ENCODE measurements at regions not wholly inside any gene's neighbourhood (a gene's known extent, or its start where the extent isn't known, plus 50 kb on each side); places are given as distances from the start of the nearest gene placed in this dataset.

DNA sequence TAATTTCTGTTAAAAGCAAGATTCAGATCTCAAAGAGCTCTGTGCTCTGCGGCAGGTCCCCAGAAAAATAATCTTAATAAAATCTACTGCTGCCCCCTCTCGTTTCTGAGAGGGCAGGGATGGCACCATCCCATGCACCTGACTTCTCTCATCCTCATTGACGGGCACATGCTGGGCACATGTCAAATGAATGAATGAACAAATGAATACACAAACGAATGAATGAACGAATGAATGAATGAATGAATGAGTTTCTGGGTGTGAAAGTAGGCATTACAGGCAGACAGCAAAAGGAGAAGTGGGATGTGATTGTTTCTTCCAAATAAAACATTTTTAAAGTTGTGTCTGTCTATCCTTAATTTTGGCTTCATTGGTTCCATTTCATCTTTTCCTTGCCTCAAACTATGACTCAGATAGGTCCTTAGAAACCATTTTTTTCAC, 398.1 kb upstream of the PRKCQ start:
- no peak for DNase-seq (ENCODE audit: low read depth)
- no peak overlapping the region for H3K4me3 ChIP-seq (ENCODE audit: low read depth, low read length)
- TF ChIP-seq, protein P1, sequence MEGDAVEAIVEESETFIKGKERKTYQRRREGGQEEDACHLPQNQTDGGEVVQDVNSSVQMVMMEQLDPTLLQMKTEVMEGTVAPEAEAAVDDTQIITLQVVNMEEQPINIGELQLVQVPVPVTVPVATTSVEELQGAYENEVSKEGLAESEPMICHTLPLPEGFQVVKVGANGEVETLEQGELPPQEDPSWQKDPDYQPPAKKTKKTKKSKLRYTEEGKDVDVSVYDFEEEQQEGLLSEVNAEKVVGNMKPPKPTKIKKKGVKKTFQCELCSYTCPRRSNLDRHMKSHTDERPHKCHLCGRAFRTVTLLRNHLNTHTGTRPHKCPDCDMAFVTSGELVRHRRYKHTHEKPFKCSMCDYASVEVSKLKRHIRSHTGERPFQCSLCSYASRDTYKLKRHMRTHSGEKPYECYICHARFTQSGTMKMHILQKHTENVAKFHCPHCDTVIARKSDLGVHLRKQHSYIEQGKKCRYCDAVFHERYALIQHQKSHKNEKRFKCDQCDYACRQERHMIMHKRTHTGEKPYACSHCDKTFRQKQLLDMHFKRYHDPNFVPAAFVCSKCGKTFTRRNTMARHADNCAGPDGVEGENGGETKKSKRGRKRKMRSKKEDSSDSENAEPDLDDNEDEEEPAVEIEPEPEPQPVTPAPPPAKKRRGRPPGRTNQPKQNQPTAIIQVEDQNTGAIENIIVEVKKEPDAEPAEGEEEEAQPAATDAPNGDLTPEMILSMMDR (IDR thresholded peaks at IDR 0.05; ENCODE audit: low read depth, low read length, missing control alignments): peak; percentile 4

DNA sequence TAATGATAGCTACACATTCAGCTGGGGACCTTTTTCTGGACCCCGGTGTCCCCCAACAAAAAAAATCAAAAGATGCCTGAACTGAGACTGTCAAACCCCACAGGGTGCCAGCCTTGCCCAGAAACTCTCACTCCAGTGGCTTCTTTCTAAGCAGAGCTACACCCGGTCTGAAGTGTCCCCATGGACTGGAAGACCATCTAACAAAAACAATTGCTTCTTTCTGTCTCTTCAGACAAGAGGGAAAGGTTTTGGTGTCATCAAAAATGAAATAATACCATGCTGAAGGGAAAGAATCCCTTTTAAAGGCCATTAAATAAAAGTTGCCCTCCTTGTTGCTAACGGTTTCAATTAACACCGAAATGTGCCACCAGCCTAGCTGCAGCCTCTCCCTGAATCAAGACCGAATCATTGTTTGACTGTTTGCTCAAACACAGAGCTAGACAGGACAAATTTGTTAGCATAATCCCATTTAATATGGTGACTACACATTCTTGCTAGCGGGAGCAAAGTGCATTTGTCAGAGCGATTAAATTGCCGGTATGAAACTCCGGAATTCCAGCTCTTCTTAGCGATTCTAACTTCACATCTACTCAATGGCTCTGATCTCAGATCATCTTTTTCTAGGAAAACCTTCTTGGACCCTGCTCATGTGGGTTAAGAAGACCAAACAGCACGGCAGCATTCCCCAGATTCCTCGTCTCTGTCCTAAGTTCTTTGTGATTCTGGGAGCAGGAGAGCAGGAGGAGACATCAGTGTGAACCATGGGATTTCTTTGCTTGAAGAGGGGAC, 397.5 kb upstream of the PRKCQ start:
- no peak for DNase-seq (ENCODE audit: low read depth)
- TF ChIP-seq, protein P1 (IDR thresholded peaks at IDR 0.05; ENCODE audit: low read depth, low read length, missing control alignments): no peak
- H3K4me3 ChIP-seq (ENCODE audit: low read depth, low read length): no peak overlapping the region

DNA sequence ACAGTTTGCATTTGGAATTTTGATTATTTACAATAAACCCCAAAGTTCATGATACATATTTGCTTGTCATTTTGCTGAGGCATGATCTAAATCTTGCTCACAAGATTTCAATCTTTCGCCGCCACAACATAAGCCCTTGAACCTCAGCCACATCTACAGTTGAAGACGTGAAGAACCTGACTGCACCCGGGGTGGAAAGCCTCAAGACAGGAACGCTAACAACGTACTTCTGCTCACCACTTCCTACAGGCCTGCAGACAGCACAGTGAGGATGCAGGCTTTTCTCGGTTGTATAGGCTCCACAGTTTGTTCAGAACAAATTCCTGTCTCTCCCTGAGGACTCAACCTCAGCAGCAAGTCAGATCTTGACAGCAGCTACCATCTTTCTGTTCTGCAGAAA, 393.8 kb upstream of the PRKCQ start:
- H3K4me3 ChIP-seq (ENCODE audit: low read depth, low read length): no peak overlapping the region
- TF ChIP-seq, protein P1 (IDR thresholded peaks at IDR 0.05; ENCODE audit: low read depth, low read length, missing control alignments): no peak
- no peak for DNase-seq (ENCODE audit: low read depth)

DNA sequence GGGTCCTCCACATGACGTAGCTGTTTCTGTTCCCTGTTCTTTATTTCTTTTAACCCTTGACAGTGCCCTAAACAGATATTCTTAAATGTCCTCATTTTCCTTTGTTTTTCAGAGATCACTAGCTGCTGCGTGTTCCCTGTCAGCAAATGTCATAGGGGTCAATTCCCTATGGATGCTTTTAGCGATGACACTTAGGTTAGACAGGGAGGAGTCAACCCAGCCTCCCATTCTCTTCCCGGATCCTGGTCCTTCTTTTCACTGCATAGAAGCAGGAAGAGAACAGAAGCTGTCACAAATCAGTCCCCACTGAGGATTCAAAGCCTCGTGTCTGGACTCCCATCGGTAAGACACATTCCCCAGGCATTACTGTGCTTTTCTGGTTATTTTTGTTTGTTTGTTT, 392.1 kb upstream of the PRKCQ start:
- DNase-seq (ENCODE audit: low read depth): no peak

DNA sequence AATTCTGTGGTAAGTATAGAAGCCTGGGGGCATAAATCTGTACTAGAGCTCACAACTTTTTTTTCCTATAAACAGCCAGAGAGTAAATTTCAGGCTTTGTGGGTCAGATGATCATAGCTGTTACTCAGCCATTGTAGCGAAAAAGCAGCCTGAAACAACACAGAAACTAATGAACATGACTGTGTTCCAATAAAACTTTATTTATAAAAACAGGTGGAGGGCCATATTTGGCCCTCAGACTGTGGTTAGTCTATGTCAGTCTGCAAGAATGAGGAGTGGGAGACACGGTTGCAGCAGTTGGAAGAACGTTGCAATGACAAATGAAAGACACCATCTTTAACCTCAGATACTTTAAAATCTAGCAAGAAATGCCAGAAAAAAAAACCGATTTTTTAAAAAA, 389.6 kb upstream of the PRKCQ start:
- H3K4me3 ChIP-seq (ENCODE audit: low read depth, low read length): no peak overlapping the region
- no peak for DNase-seq (ENCODE audit: low read depth)
- TF ChIP-seq, protein P1 (IDR thresholded peaks at IDR 0.05; ENCODE audit: low read depth, low read length, missing control alignments): no peak

More for the DNA sequence above, 392.1 kb upstream of the PRKCQ start:
- TF ChIP-seq, protein P1 (IDR thresholded peaks at IDR 0.05; ENCODE audit: low read depth, low read length, missing control alignments): no peak
- no peak overlapping the region for H3K4me3 ChIP-seq (ENCODE audit: low read depth, low read length)

DNA sequence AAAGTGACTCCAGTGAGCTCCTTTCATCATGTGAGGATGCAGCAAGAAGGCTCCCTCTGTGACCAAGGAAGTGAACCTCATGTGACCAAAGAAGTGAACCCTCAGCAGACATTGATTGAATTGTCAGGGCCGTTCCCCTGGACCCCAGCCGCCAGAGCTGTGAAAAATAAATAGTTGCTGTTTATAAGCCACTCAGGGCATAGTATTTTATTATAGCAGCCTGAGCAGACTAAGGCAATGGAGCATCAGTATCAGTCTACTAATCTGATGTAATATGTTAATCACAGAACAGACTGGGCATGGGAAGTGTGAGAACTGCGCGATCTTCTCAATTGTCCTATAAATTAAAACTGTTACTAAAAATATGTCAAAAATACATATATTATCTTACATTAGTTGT, 384.5 kb upstream of the PRKCQ start:
- no peak for DNase-seq (ENCODE audit: low read depth)
- TF ChIP-seq, protein P1 (IDR thresholded peaks at IDR 0.05; ENCODE audit: low read depth, low read length, missing control alignments): no peak
- no peak overlapping the region for H3K4me3 ChIP-seq (ENCODE audit: low read depth, low read length)

DNA sequence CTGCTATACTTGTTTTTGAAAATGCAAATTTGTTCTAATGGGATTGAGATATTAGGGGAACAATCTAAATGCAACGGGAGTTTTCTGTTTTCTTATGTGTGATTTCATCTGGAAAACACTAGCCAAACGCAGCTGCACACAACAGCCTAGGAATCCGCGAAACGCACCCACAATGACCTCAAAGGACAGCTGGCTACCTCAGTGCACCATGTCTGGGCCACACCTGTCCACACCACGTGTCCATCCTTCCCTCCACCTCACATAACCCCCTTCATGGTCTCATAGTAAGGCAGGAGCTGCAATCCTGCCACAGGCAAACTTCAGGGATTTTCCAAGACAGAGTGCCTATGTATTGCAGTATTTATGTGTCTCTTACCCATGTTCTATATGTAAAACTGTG, 382.5 kb upstream of the PRKCQ start:
- TF ChIP-seq, protein P1 (IDR thresholded peaks at IDR 0.05; ENCODE audit: low read depth, low read length, missing control alignments): no peak
- no peak for DNase-seq (ENCODE audit: low read depth)
- H3K4me3 ChIP-seq (ENCODE audit: low read depth, low read length): no peak overlapping the region

Measured in GM12864 (cell line).